ENCODE measurements at regions not wholly inside any gene's neighbourhood (a gene's known extent, or its start where the extent isn't known, plus 50 kb on each side); places are given as distances from the start of the nearest gene placed in this dataset.

- no peaks in the 10 kb centered on the region for H3K27me3 ChIP-seq
- DNase-seq (peak in 1 of 2 donors; percentile 61), ATAC-seq (ENCODE audit: low FRiP score in 2 of 2) (no peak)
- no peaks in the 10 kb centered on the region for H3K36me3 ChIP-seq
- 65 to 75% methylated on average over 1 of the region's 1 CpG for WGBS, 2 donors
- no peaks in the 10 kb centered on the region for H3K4me1 ChIP-seq
- TF ChIP-seq CTCF (IDR thresholded peaks at IDR 0.05) = no peak
- no peak for TF ChIP-seq EP300 (IDR thresholded peaks at IDR 0.05)
- TF ChIP-seq POLR2AphosphoS5 (IDR thresholded peaks at IDR 0.05) = no peak
- no peak for TF ChIP-seq POLR2A (IDR thresholded peaks at IDR 0.05)
- peaks cover 0 to 6% (median 0%) of the 10 kb centered on the region in 4 donors for H3K9me3 ChIP-seq
- H3K4me3 ChIP-seq = no peak overlapping the region
- H3K27ac ChIP-seq = no peak overlapping the region
These were observed 560.0 kb upstream of the KLHL1 start for GRCh38 chr13:70668293-70668692.

GRCh38 chr13:70666883-70667556 is 558.8 kb upstream of the KLHL1 start:
- Histone ChIP-seq H3K9me3 (no peaks in the 10 kb centered on the region), H3K4me3 (no peak overlapping the region), H3K27me3 (no peaks in the 10 kb centered on the region), H3K27ac (no peak overlapping the region), H3K36me3 (no peaks in the 10 kb centered on the region), H3K4me1 (no peaks in the 10 kb centered on the region)
- TF ChIP-seq EP300 (IDR thresholded peaks at IDR 0.05) (no peak), POLR2A (IDR thresholded peaks at IDR 0.05) (no peak), POLR2AphosphoS5 (IDR thresholded peaks at IDR 0.05) (no peak), CTCF (IDR thresholded peaks at IDR 0.05) (no peak)
- DNase-seq (no peak), ATAC-seq (ENCODE audit: low FRiP score in 2 of 2) (no peak)
- WGBS, 2 donors = 93 to 95% methylated on average over 1 of the region's 1 CpG

- Histone ChIP-seq H3K36me3 (no peaks in the 10 kb centered on the region), H3K4me3 (no peak overlapping the region), H3K27ac (no peak overlapping the region), H3K9me3 (no peaks in the 10 kb centered on the region), H3K27me3 (no peaks in the 10 kb centered on the region), H3K4me1 (no peaks in the 10 kb centered on the region)
- TF ChIP-seq POLR2A (IDR thresholded peaks at IDR 0.05) (no peak), CTCF (IDR thresholded peaks at IDR 0.05) (no peak), POLR2AphosphoS5 (IDR thresholded peaks at IDR 0.05) (no peak), EP300 (IDR thresholded peaks at IDR 0.05) (no peak)
- DNase-seq (no peak), ATAC-seq (ENCODE audit: low FRiP score in 2 of 2) (no peak)
- WGBS, 2 donors = 49 to 75% methylated on average over 1 of the region's 1 CpG
These were observed 554.1 kb upstream of the KLHL1 start for GRCh38 chr13:70662231-70662940.

GRCh38 chr13:70644052-70644451 is 535.8 kb upstream of the KLHL1 start:
- no peak for ATAC-seq (ENCODE audit: low FRiP score in 2 of 2)
- H3K9me3 ChIP-seq = no peaks in the 10 kb centered on the region
- TF ChIP-seq POLR2A (IDR thresholded peaks at IDR 0.05) = no peak
- TF ChIP-seq EP300 (IDR thresholded peaks at IDR 0.05) = no peak
- TF ChIP-seq CTCF (IDR thresholded peaks at IDR 0.05) = no peak
- no peak for TF ChIP-seq POLR2AphosphoS5 (IDR thresholded peaks at IDR 0.05)
- no peak for DNase-seq
- H3K27ac ChIP-seq = no peak overlapping the region
- H3K27me3 ChIP-seq = no peaks in the 10 kb centered on the region
- H3K4me1 ChIP-seq = no peaks in the 10 kb centered on the region
- H3K4me3 ChIP-seq = no peak overlapping the region
- no peaks in the 10 kb centered on the region for H3K36me3 ChIP-seq
- WGBS, 2 donors = 85 to 92% methylated on average over 6 of the region's 6 CpGs
